HG03196 (cell line): ENCODE measurements at regions not wholly inside any gene's neighbourhood (a gene's known extent, or its start where the extent isn't known, plus 50 kb on each side); places are given as distances from the start of the nearest gene placed in this dataset.

ENCODE experiments used
- ATAC-seq: cut with Tn5 transposase; IDR thresholded peaks from one replicate; pipeline ENCODE4 v1.9.1; 2021; ENCODE audit not compliant: unreplicated experiment

DNA sequence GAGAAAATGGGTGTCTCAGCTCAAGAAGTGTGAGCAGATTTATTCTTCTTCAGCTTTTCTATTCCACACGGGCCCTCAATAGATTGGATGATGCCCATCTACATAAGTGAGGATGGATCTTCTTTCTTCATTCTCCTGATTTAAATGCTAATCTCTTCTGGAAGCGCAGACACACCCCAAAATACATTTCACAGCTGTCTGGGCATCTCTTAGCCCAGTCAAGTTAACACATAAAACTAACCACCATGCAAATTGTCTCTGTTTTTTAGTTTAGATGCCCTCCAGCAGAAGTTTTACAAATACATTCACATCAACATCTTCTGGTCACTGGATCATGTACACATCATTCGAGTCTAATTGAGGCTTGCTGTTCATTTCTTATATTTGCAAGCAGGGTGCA lies 249.0 kb upstream of the VCX3A start:
- ATAC-seq: no peak

DNA sequence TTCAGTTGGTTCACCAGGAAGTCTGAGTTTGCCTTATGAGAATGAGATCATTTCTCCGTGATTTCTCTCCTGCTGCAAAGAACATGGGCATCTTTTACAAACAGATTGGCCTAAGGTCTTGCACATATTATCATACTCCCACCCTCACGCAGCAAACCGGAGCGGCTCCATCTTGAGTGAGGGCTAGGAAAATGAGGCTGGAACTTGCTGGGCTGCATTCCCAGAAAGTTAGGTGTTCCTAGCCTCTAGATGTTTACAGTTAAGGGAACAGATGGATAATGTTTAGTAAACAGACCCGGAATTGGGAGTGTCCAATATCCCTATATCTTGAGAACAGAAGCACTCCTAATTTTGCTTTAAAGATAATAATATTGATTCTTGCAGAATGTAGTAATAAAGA lies 247.9 kb upstream of the VCX3A start:
- no peak for ATAC-seq

DNA sequence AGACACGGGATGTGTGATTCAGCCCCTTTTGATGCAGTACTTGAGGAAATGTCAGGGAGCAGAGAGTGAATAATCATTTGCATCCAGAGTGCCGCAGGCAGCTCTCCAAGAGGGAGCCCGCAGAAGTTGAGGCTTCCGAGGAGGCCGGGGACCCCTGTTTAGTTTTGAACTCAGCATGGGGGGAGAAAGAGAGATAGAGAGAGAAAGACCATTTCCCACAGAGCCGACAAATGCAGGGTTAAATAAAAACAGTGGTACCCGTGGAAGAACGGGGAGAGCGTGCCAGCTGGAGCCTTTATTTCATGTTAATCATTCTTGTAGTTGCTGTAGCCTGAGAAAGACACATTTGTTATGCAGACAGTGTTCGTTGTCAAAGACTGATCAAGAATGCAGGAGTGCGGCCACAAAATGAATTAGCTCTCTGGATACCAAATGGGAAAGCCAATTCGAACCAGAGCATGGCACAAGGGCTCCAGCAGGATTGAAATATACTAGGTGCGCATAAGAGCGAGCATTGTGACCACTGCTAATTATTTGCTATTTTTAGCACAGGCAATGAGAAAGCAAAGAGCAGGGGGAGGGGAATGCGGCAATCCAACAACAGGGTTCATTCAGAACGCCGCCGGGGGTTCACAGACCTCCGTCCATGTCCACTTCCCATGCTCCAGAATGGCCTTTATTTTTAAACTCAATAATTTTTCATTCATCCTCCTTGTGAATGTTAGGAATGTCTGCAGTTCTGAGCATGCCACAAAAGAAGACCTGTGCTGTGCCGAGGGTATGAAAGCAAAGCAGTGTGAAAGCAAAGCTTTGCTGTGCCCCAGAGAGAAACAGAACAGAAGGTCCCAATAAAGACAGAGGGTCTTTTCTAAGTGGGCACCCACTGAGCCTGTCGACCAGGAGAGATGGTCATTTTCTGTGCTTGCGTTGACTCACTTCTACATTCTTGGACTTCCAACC lies 243.9 kb upstream of the VCX3A start:
- no peak for ATAC-seq

DNA sequence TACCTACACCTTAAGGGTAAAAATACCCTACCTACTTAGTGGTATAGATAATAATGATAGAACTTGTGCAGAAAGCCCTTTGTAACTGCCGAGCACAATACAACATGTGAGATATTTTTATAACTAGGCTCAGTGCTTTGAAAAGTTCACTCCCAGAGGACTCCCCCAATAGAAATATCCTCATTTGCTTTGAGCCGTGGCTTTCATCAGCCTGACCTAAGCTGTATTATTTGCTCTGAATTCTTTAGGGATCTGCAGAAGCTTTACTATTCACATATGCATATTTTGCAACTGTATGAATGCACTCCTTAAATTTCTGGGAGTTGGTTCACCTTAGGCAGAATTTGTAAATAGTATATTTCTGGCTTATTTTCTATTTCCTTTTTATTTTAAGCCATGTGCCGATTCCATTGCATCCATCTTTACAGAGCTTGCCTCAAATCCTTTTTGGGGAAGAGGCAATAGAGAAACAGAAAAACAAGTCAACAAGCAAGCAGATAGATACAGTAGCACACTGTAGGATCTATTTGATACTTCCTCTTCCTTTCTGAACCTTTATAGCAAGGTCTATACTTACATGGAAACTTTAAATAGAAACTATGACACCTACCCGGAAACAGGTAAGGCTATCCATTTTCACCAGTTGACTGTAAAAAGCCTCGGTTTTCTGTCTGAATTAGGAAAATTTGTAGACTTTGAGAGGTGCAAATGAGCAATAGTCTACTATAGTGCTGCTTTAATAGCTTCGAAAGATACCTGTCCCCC lies 242.5 kb upstream of the VCX3A start:
- no peak for ATAC-seq

GRCh38 chrX:6770936-6771335 lies 236.0 kb upstream of the VCX3A start:
- ATAC-seq: no peak

DNA sequence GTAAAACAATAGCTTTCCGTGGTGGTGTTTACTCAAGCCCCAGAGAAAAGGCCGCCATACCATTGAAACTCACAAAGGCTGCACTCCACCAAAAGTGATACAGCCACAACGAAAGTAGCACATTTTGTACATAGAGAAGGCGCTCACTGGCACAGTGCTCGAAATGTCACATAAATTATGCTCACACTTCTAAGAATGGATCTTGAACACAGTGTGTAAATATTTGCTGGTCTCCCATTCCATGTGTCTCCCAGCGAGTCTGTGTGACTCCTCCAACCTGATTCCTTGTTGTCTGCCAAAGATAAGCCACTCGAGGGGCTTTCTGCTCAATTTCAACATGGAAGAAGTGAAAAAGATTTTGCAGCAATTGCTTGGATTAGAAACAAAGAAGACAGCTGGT lies 234.0 kb upstream of the VCX3A start:
- no peak for ATAC-seq

GRCh38 chrX:6761251-6761650 lies 226.3 kb upstream of the VCX3A start:
- ATAC-seq: no peak

- no peak for ATAC-seq
These were observed 224.9 kb upstream of the VCX3A start for GRCh38 chrX:6759655-6760375.

- ATAC-seq: no peak
These were observed 223.3 kb upstream of the VCX3A start for GRCh38 chrX:6758234-6758633.

GRCh38 chrX:6757631-6758030 lies 222.7 kb upstream of the VCX3A start:
- ATAC-seq: no peak

DNA sequence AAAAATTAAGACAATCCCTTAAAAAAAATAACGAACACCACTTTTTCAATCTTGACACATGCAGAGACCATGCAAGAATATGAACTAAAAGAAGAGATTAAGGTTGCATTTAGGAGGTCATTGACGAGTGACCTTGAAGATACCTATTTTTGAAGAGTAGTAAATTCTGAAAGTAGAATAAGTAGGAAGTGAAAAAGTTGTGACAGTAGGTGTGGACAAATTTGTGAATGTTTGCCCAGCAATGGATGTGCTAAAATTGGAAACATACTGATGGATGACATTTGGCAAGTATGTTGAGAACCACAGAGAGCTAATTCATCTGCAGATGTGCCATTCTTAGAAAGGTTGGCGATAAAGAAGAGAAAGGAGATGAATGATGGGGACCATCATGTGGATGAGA lies 213.7 kb upstream of the VCX3A start:
- no peak for ATAC-seq

DNA sequence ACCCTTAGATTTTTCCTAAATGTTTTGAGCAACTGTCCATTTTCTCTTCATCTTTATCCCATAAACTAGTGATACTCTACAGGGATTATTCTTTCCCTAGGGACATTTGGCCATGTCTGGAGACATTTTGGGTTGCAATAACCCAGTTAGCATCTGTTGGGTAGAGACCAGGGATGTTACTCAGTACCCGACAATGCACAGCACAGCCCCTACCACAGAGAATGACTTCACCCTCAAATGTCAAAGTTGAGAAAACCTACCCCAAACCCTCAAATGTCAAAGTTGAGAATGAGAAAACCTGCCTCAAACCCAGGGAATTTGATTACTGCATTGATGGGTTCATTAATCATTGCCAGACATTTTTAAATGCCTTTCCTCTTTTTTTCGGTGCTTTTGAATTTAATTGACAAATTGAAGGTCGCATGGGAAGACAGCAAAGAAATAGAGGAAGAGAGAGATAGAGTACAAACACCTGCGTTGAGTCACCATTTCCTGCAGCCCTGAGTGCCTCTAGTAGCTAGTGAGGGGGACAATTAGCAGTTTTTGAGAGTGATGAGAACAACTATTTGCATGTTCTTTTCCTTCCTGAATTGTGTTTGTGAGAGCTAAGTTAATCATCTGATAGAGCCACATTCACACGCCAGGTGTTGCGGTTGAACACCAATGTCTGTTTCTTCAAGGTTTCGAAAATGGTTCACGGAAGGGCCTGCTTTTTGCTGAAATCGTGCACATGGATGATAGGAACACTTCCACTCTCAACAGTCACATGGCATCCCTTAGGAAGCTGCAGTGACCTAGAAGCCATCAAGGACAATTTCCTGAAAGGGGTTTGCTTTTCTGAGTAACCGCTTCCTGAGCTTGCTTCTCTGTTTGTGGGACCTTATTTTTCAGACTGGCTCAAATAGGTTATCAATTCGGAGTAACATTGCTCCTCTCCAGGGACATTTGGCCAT lies 203.9 kb upstream of the VCX3A start:
- ATAC-seq: peak; percentile 98

GRCh38 chrX:6734844-6735634 lies 200.1 kb upstream of the VCX3A start:
- no peak for ATAC-seq

DNA sequence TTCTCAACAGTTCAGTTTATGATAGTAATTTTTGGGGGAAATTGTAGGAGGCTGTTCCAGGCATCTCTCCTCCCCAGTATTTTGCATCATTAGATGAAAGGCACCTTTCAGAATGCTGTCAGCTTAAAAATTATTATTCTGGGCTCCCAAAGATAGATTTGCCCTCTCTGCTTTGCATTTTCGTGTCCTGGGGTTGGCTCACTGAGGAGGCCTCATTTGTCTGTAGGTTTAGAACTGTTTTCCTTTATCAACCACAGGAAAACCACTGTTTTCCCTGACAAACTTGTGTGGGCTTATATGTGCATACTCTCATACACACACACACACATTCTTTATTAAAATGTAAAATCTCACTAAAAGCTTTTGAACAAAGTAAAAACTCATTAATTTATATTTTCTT lies 197.2 kb upstream of the VCX3A start:
- peak; percentile 63 for ATAC-seq

GRCh38 chrX:6729626-6730025 lies 194.7 kb upstream of the VCX3A start:
- no peak for ATAC-seq

- no peak for ATAC-seq
These were observed 183.8 kb upstream of the VCX3A start for GRCh38 chrX:6718766-6719165.

- no peak for ATAC-seq
These were observed 173.9 kb upstream of the VCX3A start for GRCh38 chrX:6708676-6709380.

DNA sequence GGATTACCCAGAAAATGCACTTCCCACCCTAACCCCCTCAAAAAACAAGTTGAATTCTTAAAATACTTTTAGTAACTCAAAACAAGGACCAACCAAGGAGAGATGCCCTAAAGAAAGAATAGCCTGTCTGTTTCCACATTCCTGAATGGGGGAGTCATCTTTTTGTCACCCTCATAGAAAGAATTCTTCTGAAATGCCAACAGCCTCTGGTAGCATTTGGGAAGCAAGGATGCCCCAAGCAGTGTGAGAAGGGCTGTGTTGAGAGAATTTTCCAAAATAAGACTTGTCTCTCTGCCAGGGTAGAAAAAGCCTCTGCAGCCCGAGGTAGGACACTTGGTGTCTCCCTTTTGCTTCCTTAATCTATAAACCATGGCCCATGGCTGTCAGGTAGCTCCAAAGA lies 173.1 kb upstream of the VCX3A start:
- no peak for ATAC-seq

- ATAC-seq: no peak
These were observed 172.6 kb upstream of the VCX3A start for GRCh38 chrX:6707497-6707896.
